OCI-LY1 (cell line): ENCODE measurements at regions not wholly inside any gene's neighbourhood (a gene's known extent, or its start where the extent isn't known, plus 50 kb on each side); places are given as distances from the start of the nearest gene placed in this dataset.

Source experiments
- CTCF ChIP-seq: fragments of 200-600 bp; sonication (generic), shearing (Covaris generic); IDR thresholded peaks from 2 replicates; pipeline ENCODE4 v1.5.1; 2017; ENCODE audit warnings: mild to moderate bottlenecking, antibody characterized with exemption, low read length, moderate library complexity, mixed read lengths
- EZH2 ChIP-seq: fragments of 200-600 bp; sonication (generic), shearing (Covaris generic); IDR thresholded peaks from 2 replicates; pipeline ENCODE4 v1.8.0; 2017; ENCODE audit warnings: borderline replicate concordance, mixed run types, mild to moderate bottlenecking, antibody characterized with exemption, low read length, moderate library complexity, mixed read lengths

GRCh38 chr16:64715624-64716023 is 406.2 kb downstream of the CDH11 start:
- TF ChIP-seq EZH2, result no peak
- no peak for TF ChIP-seq CTCF
